ENCODE measurements at regions not wholly inside any gene's neighbourhood (a gene's known extent, or its start where the extent isn't known, plus 50 kb on each side); places are given as distances from the start of the nearest gene placed in this dataset.

GRCh38 chr16:25627641-25628040 lies 64.1 kb upstream of the HS3ST4 start:
- H3K9me3 ChIP-seq = peaks cover 0 to 19% (median 2%) of the 10 kb centered on the region in 4 donors
- no peaks in the 10 kb centered on the region for H3K36me3 ChIP-seq
- no peaks in the 10 kb centered on the region for H3K27me3 ChIP-seq
- no peaks in the 10 kb centered on the region for H3K4me1 ChIP-seq
- no peak overlapping the region for H3K4me3 ChIP-seq
- DNase-seq (ENCODE audit: extremely low spot score) = no peak
- no peak overlapping the region for H3K27ac ChIP-seq (replicated peaks in 1 of 4)
- 64% methylated on average over 3 of the region's 3 CpGs for WGBS
- intact Hi-C loops (cut with DNase I) = no loop called here
- TF ChIP-seq, protein P1, sequence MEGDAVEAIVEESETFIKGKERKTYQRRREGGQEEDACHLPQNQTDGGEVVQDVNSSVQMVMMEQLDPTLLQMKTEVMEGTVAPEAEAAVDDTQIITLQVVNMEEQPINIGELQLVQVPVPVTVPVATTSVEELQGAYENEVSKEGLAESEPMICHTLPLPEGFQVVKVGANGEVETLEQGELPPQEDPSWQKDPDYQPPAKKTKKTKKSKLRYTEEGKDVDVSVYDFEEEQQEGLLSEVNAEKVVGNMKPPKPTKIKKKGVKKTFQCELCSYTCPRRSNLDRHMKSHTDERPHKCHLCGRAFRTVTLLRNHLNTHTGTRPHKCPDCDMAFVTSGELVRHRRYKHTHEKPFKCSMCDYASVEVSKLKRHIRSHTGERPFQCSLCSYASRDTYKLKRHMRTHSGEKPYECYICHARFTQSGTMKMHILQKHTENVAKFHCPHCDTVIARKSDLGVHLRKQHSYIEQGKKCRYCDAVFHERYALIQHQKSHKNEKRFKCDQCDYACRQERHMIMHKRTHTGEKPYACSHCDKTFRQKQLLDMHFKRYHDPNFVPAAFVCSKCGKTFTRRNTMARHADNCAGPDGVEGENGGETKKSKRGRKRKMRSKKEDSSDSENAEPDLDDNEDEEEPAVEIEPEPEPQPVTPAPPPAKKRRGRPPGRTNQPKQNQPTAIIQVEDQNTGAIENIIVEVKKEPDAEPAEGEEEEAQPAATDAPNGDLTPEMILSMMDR (IDR thresholded peaks at IDR 0.05) = no peak
- TF ChIP-seq POLR2A (IDR thresholded peaks at IDR 0.05; ENCODE audit: low read depth) = no peak
- no peak for TF ChIP-seq POLR2AphosphoS5 (IDR thresholded peaks at IDR 0.05)
- no peak for TF ChIP-seq EP300 (IDR thresholded peaks at IDR 0.05)

- H3K4me1 ChIP-seq = no peaks in the 10 kb centered on the region
- H3K27me3 ChIP-seq = no peaks in the 10 kb centered on the region
- no peak for DNase-seq (ENCODE audit: extremely low spot score)
- 73% methylated on average over 2 of the region's 2 CpGs for WGBS
- H3K36me3 ChIP-seq = no peaks in the 10 kb centered on the region
- H3K27ac ChIP-seq (replicated peaks in 1 of 4) = no peak overlapping the region
- TF ChIP-seq EP300 (IDR thresholded peaks at IDR 0.05) = no peak
- no peak overlapping the region for H3K4me3 ChIP-seq
- intact Hi-C loops (cut with DNase I) = no loop called here
- H3K9me3 ChIP-seq = peaks cover 0 to 19% (median 2%) of the 10 kb centered on the region in 4 donors
Measured at GRCh38 chr16:25626172-25626571, 65.6 kb upstream of the HS3ST4 start.

DNA sequence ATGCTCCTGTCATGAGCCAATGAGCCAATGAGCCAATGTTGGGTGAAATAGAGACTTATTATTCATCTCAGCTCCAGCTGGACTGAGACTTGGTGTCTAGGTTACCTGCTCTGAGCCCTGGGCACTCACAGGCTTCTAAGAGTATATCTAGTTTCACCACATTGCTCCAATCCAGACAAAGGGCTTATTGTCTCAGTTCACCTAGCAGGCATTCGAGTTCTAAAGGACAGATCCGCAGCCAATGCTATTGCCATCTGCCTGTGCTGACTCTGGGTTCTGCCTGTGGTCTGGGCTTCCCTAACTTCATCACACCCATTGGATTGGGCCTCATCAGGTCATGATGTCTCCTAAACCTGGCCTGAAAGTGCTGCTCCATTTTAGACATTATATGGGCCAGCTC lies 66.1 kb upstream of the HS3ST4 start:
- Histone ChIP-seq H3K4me3 (no peak overlapping the region), H3K4me1 (no peaks in the 10 kb centered on the region), H3K27ac (replicated peaks in 1 of 4) (no peak overlapping the region), H3K9me3 (peaks cover 0 to 19% (median 2%) of the 10 kb centered on the region in 4 donors), H3K36me3 (no peaks in the 10 kb centered on the region), H3K27me3 (no peaks in the 10 kb centered on the region)
- intact Hi-C loops (cut with DNase I) = no loop called here
- WGBS = 88% methylated on average over 2 of the region's 2 CpGs
- TF ChIP-seq, protein P1 (IDR thresholded peaks at IDR 0.05) = no peak
- no peak for TF ChIP-seq POLR2A (IDR thresholded peaks at IDR 0.05; ENCODE audit: low read depth)
- no peak for TF ChIP-seq POLR2AphosphoS5 (IDR thresholded peaks at IDR 0.05)
- no peak for TF ChIP-seq EP300 (IDR thresholded peaks at IDR 0.05)
- DNase-seq (ENCODE audit: extremely low spot score) = peak; percentile 50

DNA sequence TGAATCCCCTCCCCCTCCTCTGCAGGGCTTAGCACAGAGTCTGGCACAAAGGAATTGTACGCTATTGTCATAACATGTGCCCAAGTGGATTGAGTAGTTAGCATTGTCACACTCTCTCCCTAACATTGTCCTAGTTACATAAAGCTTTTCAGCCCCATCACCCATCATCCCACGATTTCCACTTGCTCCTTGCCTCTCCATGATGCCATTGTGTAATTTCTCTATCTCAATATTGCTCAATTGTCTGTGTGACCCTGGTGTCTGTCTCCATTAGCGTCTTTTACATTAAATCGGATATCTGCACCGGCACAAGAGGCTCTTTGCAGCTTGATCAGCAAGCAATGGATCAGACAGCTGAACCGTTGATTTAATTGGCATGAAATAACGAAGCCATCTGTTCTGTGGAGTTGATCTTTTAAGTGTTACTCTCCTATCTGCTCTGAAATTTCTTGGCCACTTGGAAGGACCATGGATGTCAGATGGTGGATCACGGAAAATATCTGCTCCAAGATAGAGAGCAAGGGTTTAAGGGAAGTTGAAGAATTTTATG lies 77.0 kb upstream of the HS3ST4 start:
- no peaks in the 10 kb centered on the region for H3K36me3 ChIP-seq
- 69% methylated on average over 8 of the region's 8 CpGs for WGBS
- no peak overlapping the region for H3K4me3 ChIP-seq
- no peaks in the 10 kb centered on the region for H3K4me1 ChIP-seq
- H3K27me3 ChIP-seq = no peaks in the 10 kb centered on the region
- no peak for DNase-seq (ENCODE audit: extremely low spot score)
- no peaks in the 10 kb centered on the region for H3K9me3 ChIP-seq
- TF ChIP-seq EP300 (IDR thresholded peaks at IDR 0.05) = no peak
- no peak for TF ChIP-seq POLR2A (IDR thresholded peaks at IDR 0.05; ENCODE audit: low read depth)
- TF ChIP-seq, protein P1 (IDR thresholded peaks at IDR 0.05) = no peak
- TF ChIP-seq POLR2AphosphoS5 (IDR thresholded peaks at IDR 0.05) = no peak
- H3K27ac ChIP-seq (replicated peaks in 1 of 4) = no peak overlapping the region
- intact Hi-C loops (cut with DNase I) = no loop called here

- 78% methylated on average over 5 of the region's 5 CpGs for WGBS
- Histone ChIP-seq H3K4me1 (no peaks in the 10 kb centered on the region), H3K9me3 (no peaks in the 10 kb centered on the region), H3K27ac (replicated peaks in 1 of 4) (no peak overlapping the region), H3K4me3 (no peak overlapping the region), H3K36me3 (no peaks in the 10 kb centered on the region), H3K27me3 (no peaks in the 10 kb centered on the region)
- intact Hi-C loops (cut with DNase I) = no loop called here
- peak; percentile 66 for DNase-seq (ENCODE audit: extremely low spot score)
- TF ChIP-seq POLR2A (IDR thresholded peaks at IDR 0.05; ENCODE audit: low read depth) (no peak), EP300 (IDR thresholded peaks at IDR 0.05) (no peak), POLR2AphosphoS5 (IDR thresholded peaks at IDR 0.05) (no peak)
- TF ChIP-seq, protein P1 (IDR thresholded peaks at IDR 0.05) = no peak
Measured at GRCh38 chr16:25613931-25614330, 77.8 kb upstream of the HS3ST4 start.
